BLaER1 treated with 17β-estradiol and CSF1 and Interleukin-3, amounts not matched to agents 10 nM and 100 nM (cell line): ENCODE measurements at regions not wholly inside any gene's neighbourhood (a gene's known extent, or its start where the extent isn't known, plus 50 kb on each side); places are given as distances from the start of the nearest gene placed in this dataset.

Source experiments
- H3K27ac ChIP-seq, 11 experiments: shearing (Covaris generic); formaldehyde crosslinking; 2 replicates each; pipeline ENCODE4 v1.8.1; 2022
- H3K27me3 ChIP-seq, 11 experiments: shearing (Covaris generic); formaldehyde crosslinking; 2 replicates each; pipeline ENCODE4 v1.8.1; 2022
- H3K36me3 ChIP-seq, 11 experiments: shearing (Covaris generic); formaldehyde crosslinking; 2 replicates each; pipeline ENCODE4 v1.8.1; 2022
- H3K4me1 ChIP-seq, 10 experiments: shearing (Covaris generic); formaldehyde crosslinking; 2 replicates each; pipeline ENCODE4 v1.8.1; 2022
- H3K4me2 ChIP-seq, 11 experiments: shearing (Covaris generic); formaldehyde crosslinking; 2 replicates each; pipeline ENCODE4 v1.8.1; 2022
- H3K4me3 ChIP-seq, 10 experiments: shearing (Covaris generic); formaldehyde crosslinking; 2 replicates each; pipeline ENCODE4 v1.8.1; 2022
- H3K9ac ChIP-seq, 11 experiments: shearing (Covaris generic); formaldehyde crosslinking; 2 replicates each; pipeline ENCODE4 v1.8.1; 2022
- H3K9me3 ChIP-seq, 11 experiments: shearing (Covaris generic); formaldehyde crosslinking; replicated peaks in 1 of 11; 2 replicates each; pipeline ENCODE4 v1.8.1; 2022
- H4K20me1 ChIP-seq, 11 experiments: shearing (Covaris generic); formaldehyde crosslinking; 2 replicates each; pipeline ENCODE4 v1.8.1; 2022
- Cebpa-rat ChIP-seq, 11 experiments: shearing (Covaris generic); IDR thresholded peaks; 2 replicates each; pipeline ENCODE4 v1.8.1; 2022

- Histone ChIP-seq H4K20me1 (no peaks in the 10 kb centered on the region), H3K27me3 (peaks cover 0 to 10% (median 0%) of the 10 kb centered on the region in 11 experiments; a peak in 2 of 22 replicates), H3K4me3 (no peak overlapping the region), H3K9ac (no peak overlapping the region), H3K9me3 (peaks cover 38 to 51% (median 46%) of the 10 kb centered on the region in 11 experiments), H3K4me1 (no peaks in the 10 kb centered on the region), H3K27ac (no peak overlapping the region), H3K4me2 (no peak overlapping the region), H3K36me3 (no peaks in the 10 kb centered on the region)
- TF ChIP-seq Cebpa-rat (IDR thresholded peaks at IDR 0.05) = no peak
Observed at GRCh38 chr6:28710466-28711191, 184.9 kb downstream of the GPX5 start.

- Histone ChIP-seq H3K36me3 (no peaks in the 10 kb centered on the region), H3K27ac (no peak overlapping the region), H4K20me1 (no peaks in the 10 kb centered on the region), H3K4me2 (no peak overlapping the region), H3K4me1 (no peaks in the 10 kb centered on the region), H3K4me3 (no peak overlapping the region), H3K9ac (no peak overlapping the region), H3K9me3 (peaks cover 36 to 44% (median 42%) of the 10 kb centered on the region in 11 experiments), H3K27me3 (peaks cover 0 to 10% (median 0%) of the 10 kb centered on the region in 11 experiments; a peak in 2 of 22 replicates)
- TF ChIP-seq Cebpa-rat (IDR thresholded peaks at IDR 0.05) = no peak
Observed at GRCh38 chr6:28711325-28711724, 185.6 kb downstream of the GPX5 start.

- no peak overlapping the region for H3K4me3 ChIP-seq
- no peak overlapping the region for H3K27ac ChIP-seq
- no peaks in the 10 kb centered on the region for H3K4me1 ChIP-seq
- H3K36me3 ChIP-seq = no peaks in the 10 kb centered on the region
- H3K9me3 ChIP-seq = peaks cover 31 to 39% (median 37%) of the 10 kb centered on the region in 11 experiments
- TF ChIP-seq Cebpa-rat (IDR thresholded peaks at IDR 0.05) = no peak
- no peaks in the 10 kb centered on the region for H4K20me1 ChIP-seq
- H3K27me3 ChIP-seq = peaks cover 0 to 10% (median 0%) of the 10 kb centered on the region in 11 experiments; a peak in 2 of 22 replicates
- no peak overlapping the region for H3K9ac ChIP-seq
- H3K4me2 ChIP-seq = no peak overlapping the region
Observed at GRCh38 chr6:28711788-28712341, 186.2 kb downstream of the GPX5 start.

- Histone ChIP-seq H4K20me1 (no peaks in the 10 kb centered on the region), H3K9ac (no peak overlapping the region), H3K4me2 (no peak overlapping the region)
Observed at GRCh38 chr6:28712982-28713381, 187.3 kb downstream of the GPX5 start.

GRCh38 chr6:28719275-28719940, 193.7 kb downstream of the GPX5 start:
- Histone ChIP-seq H3K9me3 (no peaks in the 10 kb centered on the region), H3K36me3 (no peaks in the 10 kb centered on the region), H3K4me3 (no peak overlapping the region), H3K4me1 (no peaks in the 10 kb centered on the region), H3K9ac (no peak overlapping the region), H3K27me3 (no peaks in the 10 kb centered on the region; a peak in 1 of 22 replicates), H4K20me1 (no peaks in the 10 kb centered on the region), H3K27ac (no peak overlapping the region), H3K4me2 (no peak overlapping the region)
- TF ChIP-seq Cebpa-rat (IDR thresholded peaks at IDR 0.05) = no peak

More at GRCh38 chr6:28712982-28713381, 187.3 kb downstream of the GPX5 start:
- no peak overlapping the region for H3K27ac ChIP-seq
- H3K36me3 ChIP-seq = no peaks in the 10 kb centered on the region
- no peak overlapping the region for H3K4me3 ChIP-seq
- H3K4me1 ChIP-seq = no peaks in the 10 kb centered on the region
- no peak for TF ChIP-seq Cebpa-rat (IDR thresholded peaks at IDR 0.05)
- peaks cover 20 to 28% (median 26%) of the 10 kb centered on the region in 11 experiments for H3K9me3 ChIP-seq
- H3K27me3 ChIP-seq = peaks cover 0 to 10% (median 0%) of the 10 kb centered on the region in 11 experiments; a peak in 2 of 22 replicates

- Histone ChIP-seq H4K20me1 (no peaks in the 10 kb centered on the region), H3K27me3 (no peaks in the 10 kb centered on the region; a peak in 1 of 22 replicates), H3K36me3 (no peaks in the 10 kb centered on the region)
Observed at GRCh38 chr6:28720357-28721231, 194.9 kb downstream of the GPX5 start.

GRCh38 chr6:28721372-28721771, 195.7 kb downstream of the GPX5 start:
- no peaks in the 10 kb centered on the region for H3K9me3 ChIP-seq

More at GRCh38 chr6:28720357-28721231, 194.9 kb downstream of the GPX5 start:
- Histone ChIP-seq H3K4me1 (no peaks in the 10 kb centered on the region), H3K9me3 (no peaks in the 10 kb centered on the region), H3K4me2 (no peak overlapping the region), H3K4me3 (no peak overlapping the region), H3K27ac (no peak overlapping the region), H3K9ac (no peak overlapping the region)
- TF ChIP-seq Cebpa-rat (IDR thresholded peaks at IDR 0.05) = no peak

GRCh38 chr6:28724395-28724794, 198.7 kb downstream of the GPX5 start:
- Histone ChIP-seq H3K4me1 (peaks cover 0 to 12% (median 9%) of the 10 kb centered on the region in 10 experiments; a peak in 15 of 20 replicates), H3K27me3 (no peaks in the 10 kb centered on the region; a peak in 1 of 22 replicates), H4K20me1 (no peaks in the 10 kb centered on the region), H3K4me3 (no peak overlapping the region), H3K9me3 (no peaks in the 10 kb centered on the region), H3K4me2 (no peak overlapping the region), H3K27ac (no peak overlapping the region), H3K36me3 (no peaks in the 10 kb centered on the region), H3K9ac (no peak overlapping the region)
- no peak for TF ChIP-seq Cebpa-rat (IDR thresholded peaks at IDR 0.05)

More at GRCh38 chr6:28721372-28721771, 195.7 kb downstream of the GPX5 start:
- no peak overlapping the region for H3K27ac ChIP-seq
- no peaks in the 10 kb centered on the region for H3K4me1 ChIP-seq
- no peak for TF ChIP-seq Cebpa-rat (IDR thresholded peaks at IDR 0.05)
- no peaks in the 10 kb centered on the region for H4K20me1 ChIP-seq
- H3K27me3 ChIP-seq = no peaks in the 10 kb centered on the region; a peak in 1 of 22 replicates
- no peak overlapping the region for H3K9ac ChIP-seq
- H3K36me3 ChIP-seq = no peaks in the 10 kb centered on the region
- no peak overlapping the region for H3K4me3 ChIP-seq
- H3K4me2 ChIP-seq = no peak overlapping the region
